Keratinocyte (primary cell): ENCODE measurements at regions not wholly inside any gene's neighbourhood (a gene's known extent, or its start where the extent isn't known, plus 50 kb on each side); places are given as distances from the start of the nearest gene placed in this dataset.

Experiments
- DNase-seq: peaks from one replicate; pipeline ENCODE4 v3.0.0-alpha.2; 2011; ENCODE audit warnings: low read depth, missing footprints, low spot score
- FAIRE-seq: peaks from 2 replicates; lab custom pipeline; 2011; peaks lifted over from hg19 to GRCh38; lab: Jason Lieb, UNC
- H2AFZ ChIP-seq: 2 replicates; pipeline ENCODE4 v1.6.0; 2012; ENCODE audit warnings: low read length, control low read depth, inconsistent platforms; ENCODE audit not compliant: control insufficient read depth
- H3K27ac ChIP-seq: 2 replicates; pipeline ENCODE4 v1.5.1; 2011; ENCODE audit warnings: low read length; ENCODE audit not compliant: control insufficient read depth, insufficient read depth
- H3K27me3 ChIP-seq: 3 replicates; pipeline ENCODE4 v1.6.0; 2011; ENCODE audit warnings: low read length; ENCODE audit not compliant: control insufficient read depth, insufficient read depth; ENCODE audit errors: extremely low read depth
- H3K36me3 ChIP-seq, 2 experiments: 2 replicates in 1 of 2; 3 replicates in 1 of 2; pipeline ENCODE4 v1.5.1; 2011; ENCODE audit warnings: low read length in 2 of 2, mild to moderate bottlenecking in 1 of 2; ENCODE audit not compliant: control insufficient read depth in 2 of 2, insufficient read depth in 2 of 2; ENCODE audit errors: extremely low read depth in 1 of 2
- H3K4me1 ChIP-seq: 3 replicates; pipeline ENCODE4 v1.5.1; 2011; ENCODE audit warnings: low read length; ENCODE audit not compliant: control insufficient read depth, insufficient read depth; ENCODE audit errors: extremely low read depth
- H3K4me2 ChIP-seq: 3 replicates; pipeline ENCODE4 v1.6.0; 2011; ENCODE audit warnings: low read depth, low read length; ENCODE audit not compliant: control insufficient read depth, insufficient read depth; ENCODE audit errors: extremely low read depth
- H3K4me3 ChIP-seq, 3 experiments: fragments of 200-600 bp in 1 of 3; sonication (generic) in 1 of 3; 2 replicates in 2 of 3; 3 replicates in 1 of 3; pipeline ENCODE4 v1.5.1; 2011 to 2016; ENCODE audit warnings: low read length in 3 of 3, mild to moderate bottlenecking in 3 of 3, control low read depth in 2 of 3, inconsistent platforms in 1 of 3, low read depth in 1 of 3, mixed read lengths in 1 of 3, mixed run types in 1 of 3, moderate library complexity in 1 of 3; ENCODE audit not compliant: control insufficient read depth in 2 of 3, insufficient read depth in 2 of 3; ENCODE audit errors: extremely low read depth in 1 of 3
- H3K79me2 ChIP-seq: 2 replicates; pipeline ENCODE4 v1.6.0; 2012; ENCODE audit warnings: low read length; ENCODE audit not compliant: control insufficient read depth, insufficient read depth
- H3K9ac ChIP-seq: 3 replicates; pipeline ENCODE4 v1.6.0; 2011; ENCODE audit warnings: low read length; ENCODE audit not compliant: control insufficient read depth, insufficient read depth; ENCODE audit errors: extremely low read depth
- H3K9me1 ChIP-seq: 3 replicates; pipeline ENCODE4 v1.6.0; 2011; ENCODE audit warnings: low read length; ENCODE audit not compliant: control insufficient read depth, insufficient read depth; ENCODE audit errors: extremely low read depth
- H3K9me3 ChIP-seq: 2 replicates; pipeline ENCODE4 v1.5.1; 2012; ENCODE audit warnings: low read depth, low read length; ENCODE audit not compliant: control insufficient read depth
- H4K20me1 ChIP-seq: 3 replicates; pipeline ENCODE4 v1.6.0; 2011; ENCODE audit warnings: low read length; ENCODE audit not compliant: control insufficient read depth, insufficient read depth; ENCODE audit errors: extremely low read depth
- CTCF ChIP-seq, 3 experiments: IDR thresholded peaks in 1 of 3; conservative IDR thresholded peaks in 1 of 3; optimal IDR thresholded peaks in 1 of 3; 2 replicates in 2 of 3; 3 replicates in 1 of 3; pipeline versions ENCODE3 to v1.5.1; 2011; ENCODE audit warnings: low read length in 3 of 3, mild to moderate bottlenecking in 3 of 3, moderate library complexity in 2 of 3, control low read depth in 1 of 3, inconsistent platforms in 1 of 3; ENCODE audit not compliant: insufficient read depth in 2 of 3; ENCODE audit errors: extremely low read depth in 1 of 3
- EZH2 ChIP-seq: IDR thresholded peaks from one replicate; pipeline ENCODE4 v1.6.1; 2012; ENCODE audit warnings: inconsistent platforms, mild to moderate bottlenecking, low read length, moderate library complexity
- dilution Hi-C: fragments of 300-500 bp; cut with MboI; formaldehyde crosslinking; loops from one replicate; pipeline ENCODE4 v1.7.0; 2020; ENCODE audit warnings: low sequenced_read_pairs; ENCODE audit not compliant: extremely low pct_ligation_motif_present

GRCh38 chr12:124379379-124379937 lies 84.6 kb downstream of the RFLNA start:
- H3K9me1 ChIP-seq = no peaks in the 10 kb centered on the region
- H3K79me2 ChIP-seq = no peaks in the 10 kb centered on the region
- no peak overlapping the region for H2AFZ ChIP-seq
- H3K27me3 ChIP-seq = no peaks in the 10 kb centered on the region
- no peak for TF ChIP-seq CTCF (optimal IDR thresholded peaks at IDR 0.05 in 1 of 3, IDR thresholded peaks at IDR 0.05 in 1 of 3, conservative IDR thresholded peaks at IDR 0.05 in 1 of 3; ENCODE audit: extremely low read depth in 1 of 3, insufficient read depth in 2 of 3, low read length in 3 of 3)
- no peak for TF ChIP-seq EZH2
- no peak overlapping the region for H3K4me2 ChIP-seq
- no peak overlapping the region for H3K4me3 ChIP-seq
- dilution Hi-C loops = no loop called here
- DNase-seq = no peak
- no peak for FAIRE-seq
- H4K20me1 ChIP-seq = peaks cover 5% of the 10 kb centered on the region
- H3K9ac ChIP-seq = no peak overlapping the region
- H3K36me3 ChIP-seq = peaks cover 26 to 39% of the 10 kb centered on the region in 2 experiments
- H3K4me1 ChIP-seq = peaks cover 26% of the 10 kb centered on the region
- H3K9me3 ChIP-seq = no peaks in the 10 kb centered on the region
- no peak overlapping the region for H3K27ac ChIP-seq

- FAIRE-seq = no peak
- Histone ChIP-seq H3K9me3 (no peaks in the 10 kb centered on the region), H3K79me2 (no peaks in the 10 kb centered on the region), H3K27ac (no peak overlapping the region), H3K9ac (no peak overlapping the region), H3K36me3 (peaks cover 26 to 40% of the 10 kb centered on the region in 2 experiments), H3K4me1 (peaks cover 26% of the 10 kb centered on the region), H2AFZ (no peak overlapping the region), H3K27me3 (no peaks in the 10 kb centered on the region), H3K4me3 (no peak overlapping the region), H3K4me2 (no peak overlapping the region), H3K9me1 (no peaks in the 10 kb centered on the region), H4K20me1 (peaks cover 5% of the 10 kb centered on the region)
- dilution Hi-C loops = no loop called here
- TF ChIP-seq EZH2 (no peak), CTCF (optimal IDR thresholded peaks at IDR 0.05 in 1 of 3, IDR thresholded peaks at IDR 0.05 in 1 of 3, conservative IDR thresholded peaks at IDR 0.05 in 1 of 3; ENCODE audit: extremely low read depth in 1 of 3, insufficient read depth in 2 of 3, low read length in 3 of 3) (no peak)
- no peak for DNase-seq
These were observed 84.0 kb downstream of the RFLNA start for GRCh38 chr12:124378926-124379325.
